WTC11 (cell line): ENCODE measurements at regions not wholly inside any gene's neighbourhood (a gene's known extent, or its start where the extent isn't known, plus 50 kb on each side); places are given as distances from the start of the nearest gene placed in this dataset.

Source experiments
- CBFB ChIP-seq: sonication (generic); formaldehyde crosslinking; IDR thresholded peaks from 2 replicates; pipeline ENCODE4 v1.8.1; 2022; ENCODE audit warnings: mild to moderate bottlenecking, low read depth, missing genetic modification reagents
- CTCF ChIP-seq: fragments of 200-600 bp; IDR thresholded peaks from 2 replicates; pipeline ENCODE4 v1.8.0; 2022; ENCODE audit warnings: antibody characterized with exemption
- FOXP4 ChIP-seq: sonication (generic); formaldehyde crosslinking; IDR thresholded peaks from 2 replicates; pipeline ENCODE4 v1.8.0; 2022; ENCODE audit warnings: mild to moderate bottlenecking, missing genetic modification reagents
- MAX ChIP-seq: sonication (generic); formaldehyde crosslinking; IDR thresholded peaks from 2 replicates; pipeline ENCODE4 v1.8.0; 2022; ENCODE audit warnings: mild to moderate bottlenecking, missing genetic modification reagents
- NFE2L1 ChIP-seq: sonication (generic); formaldehyde crosslinking; IDR thresholded peaks from 2 replicates; pipeline ENCODE4 v1.8.1; 2023; ENCODE audit warnings: missing genetic modification reagents
- NFYB ChIP-seq: sonication (generic); formaldehyde crosslinking; conservative IDR thresholded peaks from 2 replicates; pipeline ENCODE4 v1.8.0; 2022; ENCODE audit warnings: low read depth, missing genetic modification reagents
- NR3C1 ChIP-seq: sonication (generic); formaldehyde crosslinking; conservative IDR thresholded peaks from 2 replicates; pipeline ENCODE4 v1.8.1; 2023; ENCODE audit warnings: low read depth, mild to moderate bottlenecking, missing genetic modification reagents
- TCF7 ChIP-seq: sonication (generic); formaldehyde crosslinking; IDR thresholded peaks from 2 replicates; pipeline ENCODE4 v1.8.0; 2022; ENCODE audit warnings: mild to moderate bottlenecking, low read depth, missing genetic modification reagents, moderate library complexity
- TP53 ChIP-seq: sonication (generic); formaldehyde crosslinking; IDR thresholded peaks from 2 replicates; pipeline ENCODE4 v1.8.1; 2023; ENCODE audit warnings: mild to moderate bottlenecking, missing genetic modification reagents
- USF2 ChIP-seq: sonication (generic); formaldehyde crosslinking; IDR thresholded peaks from 2 replicates; pipeline ENCODE4 v1.8.1; 2023; ENCODE audit warnings: mild to moderate bottlenecking, missing genetic modification reagents, moderate library complexity
- ZNF423 ChIP-seq: fragments of 250-450 bp; sonication (Bioruptor Pico); IDR thresholded peaks from 2 replicates; pipeline ENCODE4 v2.1.2; 2022; ENCODE audit warnings: mild to moderate bottlenecking, moderate library complexity

GRCh38 chr10:113427236-113427735 is 125.6 kb upstream of the HABP2 start:
- TF ChIP-seq CTCF: no peak
- TF ChIP-seq USF2 (CRISPR knock-in tag): no peak
- no peak for TF ChIP-seq NFE2L1 (CRISPR knock-in tag)
- TF ChIP-seq CBFB (CRISPR knock-in tag): no peak
- no peak for TF ChIP-seq TP53 (CRISPR knock-in tag)
- TF ChIP-seq NR3C1 (CRISPR knock-in tag): no peak
- TF ChIP-seq NFYB: no peak
- no peak for TF ChIP-seq ZNF423
- TF ChIP-seq TCF7 (CRISPR knock-in tag): no peak
- TF ChIP-seq MAX: no peak
- TF ChIP-seq FOXP4: no peak
